ENCODE measurements at regions not wholly inside any gene's neighbourhood (a gene's known extent, or its start where the extent isn't known, plus 50 kb on each side); places are given as distances from the start of the nearest gene placed in this dataset.
"Not testable (repeated sequence)": the region's sequence is repeated elsewhere in the genome, so short reads cannot be mapped to it uniquely, and the experiment has no call there.

- no peak overlapping the region for H3K4me3 ChIP-seq (ENCODE audit: low read depth, low read length)
- TF ChIP-seq CTCF (conservative IDR thresholded peaks at IDR 0.05; ENCODE audit: low read depth, low read length): no peak
- no peak for DNase-seq (ENCODE audit: low read depth)
These were observed 466.8 kb upstream of the GRIN3A start for GRCh38 chr9:102205251-102205650.

- no peak overlapping the region for H3K4me3 ChIP-seq (ENCODE audit: low read depth, low read length)
- no peak for TF ChIP-seq CTCF (conservative IDR thresholded peaks at IDR 0.05; ENCODE audit: low read depth, low read length)
- no peak for DNase-seq (ENCODE audit: low read depth)
These were observed 463.7 kb upstream of the GRIN3A start for GRCh38 chr9:102202126-102202525.

- no peak for TF ChIP-seq CTCF (conservative IDR thresholded peaks at IDR 0.05; ENCODE audit: low read depth, low read length)
- DNase-seq (ENCODE audit: low read depth): no peak
These were observed 447.5 kb upstream of the GRIN3A start for GRCh38 chr9:102185962-102186361.

GRCh38 chr9:102185371-102185770 is 446.9 kb upstream of the GRIN3A start:
- H3K4me3 ChIP-seq (ENCODE audit: low read depth, low read length): no peak overlapping the region
- DNase-seq (ENCODE audit: low read depth): no peak
- no peak for TF ChIP-seq CTCF (conservative IDR thresholded peaks at IDR 0.05; ENCODE audit: low read depth, low read length)

More at GRCh38 chr9:102185962-102186361, 447.5 kb upstream of the GRIN3A start:
- H3K4me3 ChIP-seq (ENCODE audit: low read depth, low read length): no peak overlapping the region

- DNase-seq (ENCODE audit: low read depth): no peak
- no peak for TF ChIP-seq CTCF (conservative IDR thresholded peaks at IDR 0.05; ENCODE audit: low read depth, low read length)
These were observed 440.4 kb upstream of the GRIN3A start for GRCh38 chr9:102178811-102179210.

GRCh38 chr9:102174202-102174601 is 435.8 kb upstream of the GRIN3A start:
- not testable (repeated sequence) for H3K4me3 ChIP-seq (ENCODE audit: low read depth, low read length); DNase-seq (ENCODE audit: low read depth)

More at GRCh38 chr9:102178811-102179210, 440.4 kb upstream of the GRIN3A start:
- no peak overlapping the region for H3K4me3 ChIP-seq (ENCODE audit: low read depth, low read length)

- no peak for DNase-seq (ENCODE audit: low read depth)
- no peak for TF ChIP-seq CTCF (conservative IDR thresholded peaks at IDR 0.05; ENCODE audit: low read depth, low read length)
- no peak overlapping the region for H3K4me3 ChIP-seq (ENCODE audit: low read depth, low read length)
These were observed 425.8 kb upstream of the GRIN3A start for GRCh38 chr9:102164247-102164646.

GRCh38 chr9:102153081-102153480 is 414.6 kb upstream of the GRIN3A start:
- H3K4me3 ChIP-seq (ENCODE audit: low read depth, low read length); DNase-seq (ENCODE audit: low read depth): not testable (repeated sequence)
